ENCODE measurements at regions not wholly inside any gene's neighbourhood (a gene's known extent, or its start where the extent isn't known, plus 50 kb on each side); places are given as distances from the start of the nearest gene placed in this dataset.
"Not testable (repeated sequence)": the region's sequence is repeated elsewhere in the genome, so short reads cannot be mapped to it uniquely, and the experiment has no call there.

DNA sequence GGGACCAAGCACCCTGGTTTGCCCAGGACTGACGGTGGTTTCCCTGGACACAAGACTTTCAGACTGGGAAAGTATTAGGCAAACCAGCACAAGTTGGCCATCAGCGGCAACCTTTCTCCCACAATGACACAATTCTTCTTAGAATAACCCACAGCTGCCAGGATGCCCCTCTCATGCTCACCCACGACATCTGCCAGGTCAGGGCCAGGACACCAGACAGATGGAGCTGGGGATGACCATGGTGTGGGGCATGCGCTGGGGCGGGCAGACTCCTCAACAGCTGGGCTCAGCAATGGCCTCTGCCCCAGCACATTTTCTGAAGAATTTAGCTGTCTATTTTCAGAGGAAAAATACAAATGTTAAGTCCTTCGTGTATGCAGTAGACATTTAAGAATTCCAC is 226.4 kb downstream of the FNDC1 start:
- DNase-seq, result no peak

DNA sequence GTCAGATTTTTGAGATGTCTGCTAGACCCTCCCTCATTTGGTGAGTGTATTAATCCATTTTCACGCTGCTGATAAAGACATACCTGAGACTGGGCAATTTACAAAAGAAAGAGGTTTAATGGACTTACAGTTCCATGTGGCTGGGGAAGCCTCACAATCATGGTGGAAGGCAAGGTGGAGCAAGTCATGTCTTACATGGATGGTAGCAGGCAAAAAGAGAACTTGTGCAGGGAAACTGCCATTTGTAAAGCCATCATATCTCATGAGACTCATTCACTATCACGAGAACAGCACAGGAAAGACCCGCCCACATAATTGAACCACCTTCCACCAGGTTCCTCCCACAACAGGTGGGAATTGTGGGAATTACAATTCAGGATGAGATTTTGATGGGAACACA is 223.5 kb downstream of the FNDC1 start:
- DNase-seq, result not testable (repeated sequence)

DNA sequence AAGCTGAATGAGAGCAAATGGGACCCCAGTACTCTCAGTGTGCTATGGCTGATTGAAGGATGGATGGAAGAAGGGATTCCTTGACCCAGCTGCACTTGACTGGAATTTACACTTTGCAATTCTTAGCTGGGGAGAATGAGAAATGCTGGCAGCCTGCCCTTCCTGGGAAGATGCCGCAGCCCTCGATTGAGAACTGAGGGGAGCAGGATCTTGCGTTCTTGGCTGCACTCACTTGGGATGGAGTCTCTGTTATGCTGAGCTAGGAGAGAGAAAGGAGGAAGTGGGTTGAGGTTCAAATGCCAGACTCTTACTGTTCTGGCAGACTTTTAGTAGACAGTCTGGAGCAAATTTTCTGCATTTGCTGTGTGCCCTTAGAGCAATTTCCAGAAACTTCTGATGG is 221.2 kb downstream of the FNDC1 start:
- no peak for DNase-seq

DNA sequence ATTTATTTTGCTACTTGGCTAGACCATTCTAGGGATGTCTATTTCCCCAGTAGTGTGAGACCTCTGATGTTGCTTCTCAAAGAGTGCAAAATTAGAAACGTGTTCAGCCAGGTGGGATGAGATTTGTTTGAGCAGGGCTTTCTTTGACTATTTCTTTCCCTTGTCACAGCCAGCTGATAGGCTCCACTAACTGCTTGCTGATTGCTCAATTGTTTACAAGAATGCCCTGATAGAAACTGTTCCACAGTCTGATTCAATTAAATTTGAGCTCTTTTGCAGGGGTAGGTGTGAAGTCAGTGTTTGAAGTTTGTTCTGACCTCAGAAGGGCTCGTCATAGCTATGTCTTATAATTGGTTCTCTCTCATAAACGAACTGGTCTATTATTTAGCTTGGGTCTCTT is 220.5 kb downstream of the FNDC1 start:
- DNase-seq, result no peak

DNA sequence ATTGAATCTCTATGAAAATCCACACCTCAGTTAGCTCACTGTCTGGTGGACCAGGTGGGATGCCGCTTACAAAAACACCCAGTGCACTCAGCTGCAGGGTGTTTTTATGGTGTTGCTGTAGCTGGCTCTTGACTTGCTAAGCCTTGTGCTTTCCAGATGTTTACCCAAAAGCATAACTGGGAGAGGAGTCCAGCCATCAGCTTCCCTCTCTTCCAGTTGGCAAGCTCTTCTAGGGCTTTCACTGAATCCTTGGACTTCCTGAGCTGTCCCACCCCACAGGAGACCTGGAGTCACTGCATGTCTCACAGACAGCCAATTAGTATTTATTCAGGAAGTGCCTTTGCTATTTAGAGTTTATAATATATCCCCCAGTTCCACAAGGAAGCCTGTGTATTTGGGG is 210.9 kb downstream of the FNDC1 start:
- DNase-seq, result no peak

DNA sequence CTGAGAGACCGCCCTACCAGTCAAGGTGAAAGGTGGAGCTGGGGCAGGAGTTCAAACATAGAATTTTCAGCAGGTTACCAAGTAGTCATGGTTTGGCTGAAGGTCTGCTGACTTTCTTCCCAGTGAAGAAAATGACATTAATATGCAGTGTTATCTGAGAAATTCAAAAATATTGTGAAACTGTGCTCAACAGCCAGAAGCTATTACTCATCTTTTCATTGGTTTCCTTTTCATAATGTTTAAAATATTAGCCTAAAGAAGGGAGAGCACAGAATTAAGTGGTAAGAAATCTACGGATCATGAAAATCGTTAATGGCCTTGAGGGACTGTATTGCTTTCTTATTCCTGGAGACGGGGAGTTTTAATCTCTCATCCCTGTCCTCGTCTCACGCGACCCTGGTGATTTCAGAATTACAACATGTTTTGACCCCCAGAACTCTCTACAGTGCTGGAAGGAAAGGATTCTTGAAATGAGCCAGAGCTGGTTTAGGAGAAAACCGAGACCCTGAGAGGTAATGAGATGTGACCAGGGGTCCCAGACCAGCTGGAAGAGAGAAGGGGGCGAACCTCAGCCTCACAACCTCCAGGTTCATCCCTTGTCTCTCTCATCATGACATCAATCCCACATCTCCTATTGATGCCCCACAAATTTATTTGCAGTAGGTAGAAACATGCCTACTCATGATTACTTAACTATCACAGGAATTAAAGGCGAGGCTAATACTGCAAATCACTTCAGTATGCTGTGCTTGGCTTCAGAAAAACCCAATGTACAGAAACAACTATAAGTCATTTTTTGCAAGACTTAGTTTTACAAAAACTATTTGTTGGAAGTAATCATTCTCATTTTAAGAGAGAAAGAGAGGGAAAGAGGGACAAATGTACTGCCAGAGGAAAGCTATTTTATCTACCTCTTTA is 209.5 kb downstream of the FNDC1 start:
- DNase-seq, result no peak

DNA sequence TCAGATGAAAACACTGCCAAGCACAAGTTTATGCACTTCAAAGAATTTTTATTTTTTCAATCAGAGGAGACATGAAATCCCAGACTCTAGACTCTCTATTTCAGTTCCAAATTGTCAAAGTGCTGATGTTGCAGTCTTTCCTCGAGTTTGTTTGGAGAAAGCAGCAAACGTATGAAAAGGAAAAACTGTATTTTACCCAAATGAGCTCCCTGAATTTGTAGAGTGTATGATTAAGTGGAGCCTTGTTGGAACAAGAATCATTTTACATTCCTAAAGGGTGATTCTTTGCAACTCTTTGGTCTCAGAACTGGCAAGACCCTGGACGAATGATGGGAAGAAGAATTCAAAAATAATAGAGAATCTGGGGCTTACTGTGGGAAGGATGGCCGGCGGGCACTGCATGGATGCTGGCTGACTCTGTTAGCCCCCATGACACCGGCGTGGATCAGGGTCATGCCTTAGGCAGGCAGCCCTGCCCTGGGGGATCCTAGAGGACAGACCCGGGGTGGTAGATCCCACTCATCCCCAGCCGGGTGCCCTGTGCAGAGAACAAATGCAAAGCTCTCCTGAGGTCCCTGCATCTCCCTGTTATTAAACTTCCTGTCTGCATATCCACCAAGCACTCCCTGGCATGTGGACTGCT is 207.4 kb downstream of the FNDC1 start:
- no peak for DNase-seq

DNA sequence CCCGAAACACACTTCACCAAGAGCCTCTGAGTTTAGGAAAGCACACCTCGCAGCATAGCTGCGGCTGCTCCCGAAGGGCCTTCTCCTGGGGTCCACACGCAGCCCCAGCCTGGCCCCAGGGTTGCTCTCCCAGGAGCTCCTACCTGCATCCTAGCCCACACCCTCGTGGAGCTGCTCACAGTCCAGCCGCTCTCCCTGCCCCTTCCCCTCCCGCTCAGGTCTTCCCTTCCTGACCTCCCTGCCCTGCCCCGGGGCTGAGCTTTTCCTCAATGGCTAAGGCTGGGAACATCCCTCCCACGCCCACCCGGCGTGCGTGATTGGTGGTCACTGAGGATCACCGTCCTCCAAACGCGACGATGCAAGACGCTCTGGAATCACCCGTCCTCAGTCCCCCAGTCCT is 205.8 kb downstream of the FNDC1 start:
- no peak for DNase-seq

DNA sequence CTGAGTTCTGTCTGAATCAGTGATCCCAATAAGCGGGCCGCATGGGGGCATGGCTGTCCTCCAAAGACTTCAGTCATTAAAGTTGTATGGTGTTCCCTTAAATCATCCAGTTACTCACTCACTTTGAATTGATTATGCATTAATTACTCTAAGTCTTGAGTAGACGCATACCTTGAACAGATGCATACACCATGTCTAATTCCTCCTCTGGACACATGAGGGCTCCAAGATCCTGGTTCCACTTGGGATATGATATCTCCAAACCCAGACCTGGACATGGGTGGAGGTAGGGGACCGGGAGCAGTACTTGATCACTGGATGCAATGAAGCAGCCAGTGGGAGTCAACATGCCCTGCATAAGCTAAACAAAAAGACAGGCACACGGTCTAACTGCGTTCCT is 204.5 kb downstream of the FNDC1 start:
- DNase-seq, result no peak

DNA sequence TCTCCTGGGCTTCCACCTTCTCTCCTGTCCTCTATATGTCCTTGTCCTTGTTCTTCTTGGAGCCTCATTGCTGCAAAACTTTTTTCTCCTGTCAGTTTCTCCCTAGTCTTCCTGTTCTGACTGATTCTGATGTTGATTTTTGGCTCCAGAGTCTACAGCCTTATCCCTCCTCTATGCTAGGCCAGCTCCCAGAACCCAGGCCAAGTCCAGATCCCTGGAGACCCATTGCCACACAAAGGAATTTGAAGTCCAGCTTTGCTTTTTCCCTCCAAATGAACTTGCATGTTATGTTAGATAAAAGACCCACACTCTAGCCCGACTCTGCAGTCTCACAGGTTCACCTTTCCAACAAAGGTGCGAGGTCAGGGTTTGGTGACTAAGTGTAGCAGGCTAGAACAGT is 203.1 kb downstream of the FNDC1 start:
- DNase-seq, result no peak

DNA sequence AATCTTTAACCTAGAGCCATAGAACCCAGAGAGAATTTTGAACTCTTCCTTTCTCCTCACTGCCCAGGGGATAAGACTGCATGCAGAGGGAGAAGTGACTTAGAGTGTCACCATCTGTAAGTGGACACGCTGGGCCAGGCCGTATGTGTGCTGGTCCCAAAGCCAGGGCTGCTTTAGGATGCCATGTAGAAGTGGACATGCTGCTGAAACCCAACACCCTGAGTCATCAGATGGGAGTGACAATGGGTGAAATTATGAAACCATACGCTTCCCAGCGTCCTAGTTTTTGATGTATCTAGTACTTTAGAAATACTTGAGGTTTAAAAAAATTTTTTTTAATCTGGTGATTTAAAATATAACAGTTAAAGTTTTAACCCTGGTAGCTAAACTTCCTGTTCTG is 191.1 kb downstream of the FNDC1 start:
- DNase-seq, result no peak

DNA sequence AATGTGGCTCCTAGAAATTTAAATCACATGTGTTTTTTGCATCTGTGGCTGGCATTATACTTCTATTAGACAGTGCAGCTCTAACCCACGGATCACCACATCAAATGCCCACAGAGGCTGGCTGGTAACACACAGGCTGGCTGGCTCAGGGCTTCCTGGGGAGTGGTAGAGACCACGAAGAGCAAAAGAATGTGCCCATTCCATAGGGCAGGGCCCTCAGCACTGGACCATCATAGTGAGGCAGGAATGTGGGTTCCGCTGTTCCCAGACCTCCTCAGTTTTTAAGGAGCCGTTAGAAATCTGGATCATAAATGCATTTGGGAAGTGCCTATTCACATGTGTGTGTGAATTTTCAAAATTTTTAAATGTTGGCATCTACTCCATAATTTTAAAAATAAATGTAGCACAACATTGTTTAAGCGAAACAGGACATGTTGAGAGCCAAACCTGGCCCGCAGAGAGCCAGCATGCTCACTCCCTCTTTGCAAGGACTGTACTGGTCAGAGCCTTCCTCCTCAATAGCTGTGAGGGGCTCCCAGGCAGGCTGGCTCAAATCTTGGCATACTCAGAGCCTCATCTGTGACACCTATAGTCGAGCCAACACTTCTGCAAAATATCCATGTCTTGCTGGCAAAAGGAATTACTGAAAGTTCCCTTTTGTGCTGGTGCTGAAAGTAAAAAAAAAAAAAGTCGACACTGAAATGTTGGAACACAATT is 190.5 kb downstream of the FNDC1 start:
- DNase-seq, result no peak

DNA sequence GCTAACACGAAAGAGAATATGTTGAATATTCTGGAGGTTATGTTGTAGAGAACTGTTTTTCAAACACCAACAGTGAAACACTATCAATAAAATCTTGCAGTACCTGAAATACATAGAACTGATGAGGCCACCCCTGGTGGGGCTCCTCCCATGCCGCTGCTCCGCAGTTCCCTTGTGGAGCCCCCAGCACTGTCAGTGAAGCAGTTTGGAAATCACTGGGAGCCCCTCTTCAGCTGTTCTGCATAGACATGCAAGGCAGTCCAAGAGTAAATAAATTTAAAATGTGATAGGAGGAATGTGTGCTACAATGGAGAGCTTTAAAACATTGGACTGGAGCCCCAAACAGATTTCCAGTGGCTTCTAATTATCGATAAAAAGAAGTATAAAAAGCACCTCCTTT is 189.4 kb downstream of the FNDC1 start:
- DNase-seq, result no peak

DNA sequence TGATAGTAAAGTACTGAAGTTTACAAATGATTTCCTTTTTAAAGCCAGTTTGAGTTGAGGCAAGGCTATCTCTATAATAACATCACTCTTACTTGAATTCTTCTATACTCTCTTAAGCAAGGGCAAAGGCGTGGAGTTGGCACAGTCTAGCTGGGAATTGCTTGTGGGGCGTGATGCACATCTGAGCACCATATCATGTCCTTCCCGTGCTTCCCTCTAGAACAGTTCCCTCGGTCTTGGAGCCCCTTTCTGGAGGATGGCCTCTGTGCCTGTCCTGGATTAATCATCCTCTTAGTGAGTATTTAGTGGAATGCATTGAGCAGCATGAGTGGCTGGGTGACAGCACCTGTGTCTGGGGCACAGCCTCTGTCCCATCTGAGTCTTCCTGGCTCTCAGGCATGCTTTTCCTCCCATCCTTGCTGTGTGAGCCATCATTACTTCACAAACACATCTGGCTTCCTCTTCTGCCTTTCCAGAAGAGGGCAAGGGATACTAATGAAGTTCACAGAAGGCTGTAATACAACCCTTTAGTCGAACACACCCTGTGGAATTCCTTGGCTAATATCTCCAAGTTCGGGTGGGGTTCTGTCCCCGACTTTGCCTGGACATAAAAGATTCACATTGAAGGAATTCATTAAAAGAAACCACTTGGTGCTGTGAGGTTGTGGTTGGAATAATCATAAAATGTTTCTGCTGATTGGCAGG is 188.2 kb downstream of the FNDC1 start:
- DNase-seq, result no peak

DNA sequence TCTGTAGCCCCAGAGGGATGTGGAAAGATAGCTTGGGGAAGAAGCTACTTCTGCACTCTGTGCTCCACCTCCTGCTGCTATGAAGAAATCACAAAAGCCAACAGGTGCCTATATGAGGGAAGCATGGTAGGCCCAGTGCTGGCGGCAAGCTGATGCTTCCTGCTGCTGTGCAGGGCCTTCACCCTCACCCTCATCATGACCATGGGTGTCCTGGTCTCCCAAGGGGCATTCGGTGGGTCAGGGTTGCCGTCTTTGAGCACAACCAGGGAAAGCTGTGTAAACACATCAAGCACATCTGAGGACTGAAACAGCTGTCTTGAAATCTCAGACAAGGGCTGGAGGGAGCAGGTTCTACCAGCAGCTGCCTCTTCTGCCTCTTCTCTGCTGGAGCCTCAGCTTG is 184.0 kb downstream of the FNDC1 start:
- no peak for DNase-seq

DNA sequence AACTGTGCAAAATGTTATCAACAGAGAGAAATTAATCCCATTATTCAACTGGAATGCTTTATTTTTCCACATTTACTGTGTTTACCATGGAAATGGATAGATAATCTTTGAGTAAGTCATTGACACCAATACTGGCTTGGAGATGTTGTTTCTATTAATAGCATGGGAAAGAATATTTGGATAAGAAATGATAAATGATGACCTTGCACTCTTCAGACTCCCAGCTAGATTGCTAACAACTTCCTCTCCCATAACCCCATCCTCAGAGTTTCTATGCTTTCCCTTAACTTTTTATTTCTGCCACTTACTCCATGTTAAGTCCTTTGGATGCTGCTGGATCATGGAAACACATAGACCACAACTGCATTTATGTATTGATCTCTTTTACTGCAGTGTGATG is 182.5 kb downstream of the FNDC1 start:
- no peak for DNase-seq

DNA sequence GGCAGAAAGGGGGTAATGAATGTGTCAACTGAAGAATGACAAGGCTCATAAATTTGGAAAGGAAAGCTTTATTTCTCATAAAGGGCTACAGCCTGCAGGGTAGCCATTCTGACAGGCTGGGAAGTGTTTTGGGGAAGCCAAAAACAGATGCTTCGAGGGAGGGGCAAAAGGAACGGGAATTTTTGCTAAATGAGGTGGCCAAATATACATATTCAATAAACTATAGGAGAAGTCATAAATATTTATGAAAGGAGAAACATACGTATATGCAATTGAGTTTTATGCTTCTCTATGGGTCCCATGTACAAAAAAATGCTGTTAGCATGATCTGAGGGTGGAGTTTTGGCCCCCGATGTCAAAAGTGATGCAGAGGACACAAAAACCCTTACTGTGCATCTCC is 180.7 kb downstream of the FNDC1 start:
- DNase-seq, result no peak

DNA sequence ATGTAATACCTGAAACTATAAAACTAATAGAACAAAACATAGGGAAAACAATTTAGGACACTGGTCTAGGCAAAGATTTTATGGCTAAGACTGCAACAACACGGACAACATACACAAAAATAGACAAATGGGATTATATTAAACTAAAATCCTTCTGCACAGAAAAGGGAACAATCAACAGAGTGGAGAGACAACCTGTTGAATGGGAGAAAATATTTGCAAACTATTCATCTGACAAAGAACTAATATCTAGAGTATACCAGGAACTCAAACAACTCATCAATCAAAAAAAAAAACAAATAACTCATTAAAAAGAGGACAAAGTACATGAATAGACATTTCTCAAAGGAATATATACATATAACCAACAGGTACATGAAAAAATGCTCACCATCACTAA is 174.5 kb downstream of the FNDC1 start:
- no peak for DNase-seq

DNA sequence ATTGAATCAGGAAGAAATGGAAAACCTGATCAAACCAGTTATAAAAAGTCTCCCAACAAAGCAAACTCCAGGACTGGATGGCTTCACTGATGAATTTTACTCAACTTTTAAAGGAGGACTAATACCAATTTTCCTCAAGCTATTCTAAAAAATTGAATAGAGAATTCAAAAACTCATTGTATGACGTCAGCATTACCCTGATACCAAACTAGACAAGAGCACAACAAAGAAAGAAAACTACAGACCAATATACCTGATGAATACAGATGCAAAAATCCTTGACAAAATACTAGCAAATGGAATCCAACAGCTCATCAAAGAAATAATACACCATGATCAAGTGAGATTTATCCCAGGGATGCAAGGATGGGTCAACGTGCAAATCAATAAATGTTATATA is 172.9 kb downstream of the FNDC1 start:
- no peak for DNase-seq

DNA sequence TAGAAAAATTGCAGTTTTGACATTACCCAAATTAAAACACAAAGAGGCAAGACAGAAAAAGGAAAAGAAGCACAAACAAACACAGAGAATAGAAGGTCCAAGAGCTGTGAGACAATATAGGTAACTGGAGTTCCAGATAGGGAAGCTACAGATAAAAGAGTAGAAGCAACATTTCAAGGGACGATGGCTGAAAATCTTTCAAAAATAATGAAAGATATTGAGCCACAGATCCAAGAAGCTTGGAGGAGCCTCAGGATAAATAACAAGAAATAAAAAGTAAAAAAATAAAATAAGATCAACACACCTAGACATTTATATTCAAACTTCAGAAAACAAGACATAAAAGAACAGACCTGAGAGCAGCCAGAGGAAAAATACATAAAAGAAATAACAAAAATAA is 164.9 kb downstream of the FNDC1 start:
- no peak for DNase-seq

DNA sequence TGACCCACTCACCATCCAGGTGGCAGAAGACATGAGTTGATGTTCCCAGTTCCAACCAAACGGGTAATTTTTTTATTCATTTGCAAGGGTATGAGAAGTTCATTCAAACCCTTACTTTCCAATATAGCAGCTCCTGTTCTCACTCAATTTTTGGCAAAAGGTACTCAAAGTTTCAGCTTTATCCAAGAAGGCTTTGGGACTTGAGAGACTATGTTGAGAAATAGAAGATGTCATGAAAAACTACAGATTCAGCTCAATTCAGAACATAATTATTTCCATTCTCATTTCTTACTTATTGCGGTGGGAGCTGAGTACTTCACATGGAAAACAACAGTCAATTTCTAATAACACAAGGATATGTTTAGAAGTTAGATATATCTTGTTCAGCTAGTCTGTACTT is 162.3 kb downstream of the FNDC1 start:
- no peak for DNase-seq

DNA sequence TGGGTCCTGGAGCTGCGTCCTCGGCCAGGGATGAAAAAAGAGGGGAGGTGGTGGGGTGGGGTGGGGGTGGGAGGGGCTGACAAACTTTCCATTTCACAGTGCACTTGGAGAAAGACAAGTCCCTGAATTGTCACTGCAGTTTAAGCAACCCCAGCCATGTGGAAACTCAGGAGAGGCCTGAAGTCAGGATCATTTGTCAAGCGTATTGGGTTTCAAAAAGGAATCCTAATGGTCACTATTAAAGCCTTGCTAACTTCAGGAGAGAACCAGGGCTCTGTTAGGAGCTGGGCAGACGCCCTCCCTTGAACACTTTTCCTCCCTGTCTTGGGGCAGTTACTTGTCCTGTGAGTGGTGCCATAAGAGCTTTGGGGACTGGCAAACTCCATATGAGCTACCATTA is 159.9 kb downstream of the FNDC1 start:
- no peak for DNase-seq

DNA sequence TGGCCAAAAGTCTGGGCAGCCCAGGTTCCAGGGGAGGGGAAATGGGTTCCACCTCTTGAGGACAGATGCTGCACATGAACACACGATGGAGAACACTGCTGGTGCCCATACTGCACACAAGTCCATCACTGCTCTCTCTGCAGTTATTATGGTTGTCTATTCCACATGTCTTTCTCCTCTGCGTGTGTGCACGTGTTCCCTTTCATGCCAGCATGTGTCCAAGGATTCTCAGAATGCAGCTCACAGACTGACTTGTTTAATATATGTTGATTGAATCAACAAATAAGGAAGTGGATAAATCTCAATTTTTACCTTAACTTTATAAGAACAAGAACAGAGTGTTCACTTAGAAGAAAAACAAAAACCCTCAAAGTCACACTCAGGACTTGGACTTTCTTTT is 158.9 kb downstream of the FNDC1 start:
- DNase-seq, result no peak
